ENCODE measurements at regions not wholly inside any gene's neighbourhood (a gene's known extent, or its start where the extent isn't known, plus 50 kb on each side); places are given as distances from the start of the nearest gene placed in this dataset.
"Not testable (repeated sequence)": the region's sequence is repeated elsewhere in the genome, so short reads cannot be mapped to it uniquely, and the experiment has no call there.

DNA sequence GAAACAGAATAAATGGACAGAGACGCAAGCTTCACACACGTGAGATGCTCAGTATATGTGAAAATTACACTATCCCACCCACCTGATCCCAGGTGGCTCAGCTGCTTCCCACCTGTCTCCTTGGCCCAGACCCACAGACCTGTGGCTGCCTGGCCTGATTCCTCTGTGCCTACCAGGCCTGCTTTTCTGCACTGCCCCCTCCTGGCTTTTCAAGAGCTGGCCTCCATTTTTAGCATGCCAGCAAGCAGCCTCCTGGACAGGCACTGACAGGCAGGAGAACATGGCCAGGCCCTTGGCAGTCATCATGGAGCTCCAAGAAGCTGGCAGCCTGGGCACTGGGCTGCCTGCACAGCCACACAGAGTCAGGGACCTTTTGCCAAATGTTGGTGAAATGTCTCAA, 79.5 kb upstream of the HMGXB4 start:
- intact Hi-C loops (cut with DNase I): no loop called here
- 60 to 74% methylated on average over 2 of the region's 2 CpGs for WGBS, 2 donors
- Histone ChIP-seq H3K27me3 (no peaks in the 10 kb centered on the region), H3K36me3 (no peaks in the 10 kb centered on the region), H3K4me1 (no peaks in the 10 kb centered on the region), H3K27ac (no peak overlapping the region), H3K4me3 (no peak overlapping the region), H3K9me3 (no peaks in the 10 kb centered on the region)
- TF ChIP-seq, protein P1, sequence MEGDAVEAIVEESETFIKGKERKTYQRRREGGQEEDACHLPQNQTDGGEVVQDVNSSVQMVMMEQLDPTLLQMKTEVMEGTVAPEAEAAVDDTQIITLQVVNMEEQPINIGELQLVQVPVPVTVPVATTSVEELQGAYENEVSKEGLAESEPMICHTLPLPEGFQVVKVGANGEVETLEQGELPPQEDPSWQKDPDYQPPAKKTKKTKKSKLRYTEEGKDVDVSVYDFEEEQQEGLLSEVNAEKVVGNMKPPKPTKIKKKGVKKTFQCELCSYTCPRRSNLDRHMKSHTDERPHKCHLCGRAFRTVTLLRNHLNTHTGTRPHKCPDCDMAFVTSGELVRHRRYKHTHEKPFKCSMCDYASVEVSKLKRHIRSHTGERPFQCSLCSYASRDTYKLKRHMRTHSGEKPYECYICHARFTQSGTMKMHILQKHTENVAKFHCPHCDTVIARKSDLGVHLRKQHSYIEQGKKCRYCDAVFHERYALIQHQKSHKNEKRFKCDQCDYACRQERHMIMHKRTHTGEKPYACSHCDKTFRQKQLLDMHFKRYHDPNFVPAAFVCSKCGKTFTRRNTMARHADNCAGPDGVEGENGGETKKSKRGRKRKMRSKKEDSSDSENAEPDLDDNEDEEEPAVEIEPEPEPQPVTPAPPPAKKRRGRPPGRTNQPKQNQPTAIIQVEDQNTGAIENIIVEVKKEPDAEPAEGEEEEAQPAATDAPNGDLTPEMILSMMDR (IDR thresholded peaks at IDR 0.05): no peak
- no peak for FAIRE-seq
- ATAC-seq: no peak
- DNase-seq: no peak

DNA sequence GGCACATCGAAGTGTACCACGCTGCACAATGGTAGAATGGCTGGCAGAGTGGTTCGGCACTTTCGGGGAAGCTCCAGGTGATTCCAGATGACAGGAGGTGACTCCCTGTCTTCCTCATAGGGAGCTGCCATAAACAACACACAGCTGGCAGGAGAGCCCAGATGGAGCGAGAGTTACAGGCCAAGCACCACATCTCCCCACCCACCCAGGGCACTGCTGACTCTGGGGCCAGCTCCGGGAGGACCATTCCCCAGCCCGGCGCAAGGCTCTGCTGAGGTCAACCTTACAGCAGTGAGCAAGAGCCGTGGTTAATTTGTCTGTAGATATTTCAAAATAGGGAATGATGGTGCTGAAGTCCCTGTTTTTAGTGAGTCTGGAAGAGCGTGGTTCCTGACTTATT, 78.8 kb upstream of the HMGXB4 start:
- no peak for ATAC-seq
- no peak for FAIRE-seq
- Histone ChIP-seq H3K27ac (no peak overlapping the region), H3K4me1 (no peaks in the 10 kb centered on the region), H3K27me3 (no peaks in the 10 kb centered on the region), H3K9me3 (no peaks in the 10 kb centered on the region), H3K4me3 (no peak overlapping the region), H3K36me3 (no peaks in the 10 kb centered on the region)
- TF ChIP-seq, protein P1 (IDR thresholded peaks at IDR 0.05): no peak
- intact Hi-C loops (cut with DNase I): no loop called here
- DNase-seq: no peak
- WGBS, 2 donors: 87 to 94% methylated on average over 10 of the region's 10 CpGs

DNA sequence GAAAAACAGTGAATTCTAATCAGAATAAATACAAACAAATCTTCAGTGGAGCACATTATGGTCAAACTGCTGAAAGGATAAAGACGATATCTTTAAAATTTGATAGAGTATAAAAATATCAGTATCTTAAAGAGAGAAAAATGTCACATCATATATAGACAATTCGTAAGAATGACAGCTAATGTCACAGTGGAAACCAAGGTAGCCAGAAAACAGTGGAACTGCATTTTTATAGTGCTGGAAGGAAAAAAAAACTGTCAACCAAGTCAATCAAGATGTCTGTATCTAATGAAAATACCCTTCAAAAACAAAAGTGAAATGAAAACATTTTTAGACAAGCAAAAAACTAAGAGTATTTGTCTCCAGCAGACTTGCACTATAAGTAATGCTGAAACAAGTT, 73.4 kb upstream of the HMGXB4 start:
- intact Hi-C loops (cut with DNase I): no loop called here
- no peaks in the 10 kb centered on the region for H3K27me3 ChIP-seq
- H3K27ac ChIP-seq: no peak overlapping the region
- no peak overlapping the region for H3K4me3 ChIP-seq
- H3K36me3 ChIP-seq: no peaks in the 10 kb centered on the region
- H3K9me3 ChIP-seq: no peaks in the 10 kb centered on the region
- WGBS, 2 donors: 32 to 45% methylated on average over 2 of the region's 2 CpGs
- no peak for FAIRE-seq
- TF ChIP-seq, protein P1 (IDR thresholded peaks at IDR 0.05): no peak
- H3K4me1 ChIP-seq: no peaks in the 10 kb centered on the region
- no peak for DNase-seq
- ATAC-seq: no peak

DNA sequence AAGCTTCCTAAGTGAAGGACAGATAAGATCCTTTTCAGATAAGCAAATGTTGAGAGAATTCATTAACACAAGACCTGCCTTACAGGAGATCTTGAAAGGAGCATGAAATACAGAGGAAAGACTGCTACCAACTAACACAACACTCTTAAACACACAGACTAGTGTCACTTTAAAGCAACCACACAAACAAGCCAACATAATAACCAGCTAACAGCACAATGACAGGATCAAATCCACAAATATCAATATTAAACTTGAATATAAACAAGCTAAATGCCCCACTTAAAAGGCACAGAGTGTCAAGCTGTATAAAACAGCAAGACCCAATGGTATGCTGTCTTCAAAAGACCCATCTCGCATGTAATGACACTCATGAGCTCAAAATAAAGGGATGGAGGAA, 70.8 kb upstream of the HMGXB4 start:
- FAIRE-seq (no peak), ATAC-seq (no peak), DNase-seq (no peak)
- WGBS, 2 donors: 39 to 50% methylated on average over 1 of the region's 1 CpG
- Histone ChIP-seq H3K4me1 (no peaks in the 10 kb centered on the region), H3K36me3 (no peaks in the 10 kb centered on the region), H3K27me3 (no peaks in the 10 kb centered on the region), H3K9me3 (no peaks in the 10 kb centered on the region), H3K4me3 (no peak overlapping the region), H3K27ac (no peak overlapping the region)
- TF ChIP-seq, protein P1 (IDR thresholded peaks at IDR 0.05): no peak
- intact Hi-C loops (cut with DNase I): no loop called here

DNA sequence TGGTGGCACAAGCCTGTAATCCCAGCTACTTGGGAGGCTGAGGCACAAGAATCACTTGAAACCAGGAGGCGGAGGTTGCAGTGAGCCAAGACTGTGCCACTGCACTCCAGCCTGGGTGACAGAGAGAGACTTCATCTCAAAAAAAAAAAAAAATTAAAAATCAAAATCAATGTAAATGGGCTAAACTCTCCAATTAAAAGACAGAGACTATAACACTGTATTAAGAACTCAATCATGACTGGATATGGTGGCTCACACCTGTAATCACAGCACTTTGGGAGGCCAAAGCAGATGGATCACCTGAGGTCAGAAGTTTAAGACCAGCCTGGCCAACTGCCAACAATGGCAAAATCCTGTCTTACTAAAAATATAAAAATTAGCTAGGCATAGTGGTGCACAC, 68.4 kb upstream of the HMGXB4 start:
- H3K9me3 ChIP-seq; ATAC-seq; intact Hi-C loops (cut with DNase I); H3K27ac ChIP-seq; H3K4me3 ChIP-seq; DNase-seq; H3K4me1 ChIP-seq; FAIRE-seq; H3K27me3 ChIP-seq; H3K36me3 ChIP-seq: not testable (repeated sequence)
- 75 to 88% methylated on average over 1 of the region's 1 CpG for WGBS, 2 donors

DNA sequence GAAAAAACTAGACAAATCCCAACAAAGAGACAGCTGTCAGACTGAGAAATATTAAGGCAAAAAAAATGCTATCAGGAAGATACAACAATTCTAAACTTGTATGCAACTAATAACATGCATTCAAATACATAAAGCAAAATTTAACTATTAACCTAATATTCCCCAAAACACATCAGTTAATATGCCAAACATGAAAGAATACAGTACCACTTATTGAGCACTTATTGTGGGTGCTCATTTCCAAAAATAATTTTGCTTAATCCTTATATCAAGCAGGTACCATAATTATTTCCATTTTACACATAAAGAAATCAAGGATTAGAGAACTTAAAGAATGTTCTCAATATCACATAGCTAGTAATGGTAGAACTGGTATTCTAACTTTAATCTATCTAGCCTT, 67.7 kb upstream of the HMGXB4 start:
- H3K4me3 ChIP-seq: no peak overlapping the region
- H3K27ac ChIP-seq: no peak overlapping the region
- intact Hi-C loops (cut with DNase I): no loop called here
- FAIRE-seq (no peak), ATAC-seq (no peak), DNase-seq (no peak)
- TF ChIP-seq, protein P1 (IDR thresholded peaks at IDR 0.05): no peak
- H3K4me1 ChIP-seq: no peaks in the 10 kb centered on the region
- H3K9me3 ChIP-seq: no peaks in the 10 kb centered on the region
- no peaks in the 10 kb centered on the region for H3K36me3 ChIP-seq
- H3K27me3 ChIP-seq: peaks cover 0 to under 1% (median 0%) of the 10 kb centered on the region in 4 donors
